ENCODE measurements at regions not wholly inside any gene's neighbourhood (a gene's known extent, or its start where the extent isn't known, plus 50 kb on each side); places are given as distances from the start of the nearest gene placed in this dataset.

GRCh38 chr10:36738738-36739431, 386.5 kb upstream of the ANKRD30A start:
- TF ChIP-seq POLR2A (IDR thresholded peaks at IDR 0.05), result no peak
- TF ChIP-seq CTCF (IDR thresholded peaks at IDR 0.05), result no peak

All from Peyer's patch (tissue), 4 donors.